PFSK-1 (cell line): ENCODE measurements at regions not wholly inside any gene's neighbourhood (a gene's known extent, or its start where the extent isn't known, plus 50 kb on each side); places are given as distances from the start of the nearest gene placed in this dataset.

Experiments used
- FOXP2 ChIP-seq: optimal IDR thresholded peaks from 2 replicates; pipeline ENCODE3; 2011; ENCODE audit warnings: borderline replicate concordance, control low read depth, inconsistent platforms; ENCODE audit not compliant: insufficient read depth; ENCODE audit errors: extremely low read length, extremely low read depth
- POLR2AphosphoS5 ChIP-seq: IDR thresholded peaks from 2 replicates; pipeline ENCODE4 v1.6.1; 2012; ENCODE audit warnings: low read depth, mild to moderate bottlenecking, control low read depth, low read length, moderate library complexity
- REST ChIP-seq, 2 experiments: IDR thresholded peaks; 2 replicates each; pipeline versions ENCODE4 v1.6.1 to v1.8.0; 2011 to 2012; ENCODE audit warnings: low read depth in 2 of 2, low read length in 2 of 2, control low read depth in 1 of 2, inconsistent platforms in 1 of 2, mild to moderate bottlenecking in 1 of 2, moderate library complexity in 1 of 2; ENCODE audit not compliant: insufficient read depth in 1 of 2
- SIN3A ChIP-seq: IDR thresholded peaks from 2 replicates; pipeline ENCODE4 v1.6.1; 2012; ENCODE audit warnings: mild to moderate bottlenecking, low read length, moderate library complexity, borderline replicate concordance; ENCODE audit not compliant: insufficient read depth
- TAF1 ChIP-seq: IDR thresholded peaks from 2 replicates; pipeline ENCODE4 v1.6.1; 2012; ENCODE audit warnings: low read length, control low read depth, borderline replicate concordance; ENCODE audit not compliant: insufficient read depth

GRCh38 chr11:29389793-29390192, 627.0 kb downstream of the KCNA4 start:
- TF ChIP-seq FOXP2 (no peak), POLR2AphosphoS5 (no peak), SIN3A (no peak), REST (IDR thresholded peaks at IDR 0.05; ENCODE audit: insufficient read depth in 1 of 2, low read depth in 2 of 2, low read length in 2 of 2) (no peak), TAF1 (no peak)

- no peak for TF ChIP-seq FOXP2
- TF ChIP-seq REST (IDR thresholded peaks at IDR 0.05; ENCODE audit: insufficient read depth in 1 of 2, low read depth in 2 of 2, low read length in 2 of 2), result no peak
- TF ChIP-seq POLR2AphosphoS5, result no peak
- no peak for TF ChIP-seq TAF1
- no peak for TF ChIP-seq SIN3A
Measured at GRCh38 chr11:29373725-29374124, 643.1 kb downstream of the KCNA4 start.

- no peak for TF ChIP-seq FOXP2
- no peak for TF ChIP-seq POLR2AphosphoS5
- TF ChIP-seq TAF1, result no peak
- TF ChIP-seq REST (IDR thresholded peaks at IDR 0.05; ENCODE audit: insufficient read depth in 1 of 2, low read depth in 2 of 2, low read length in 2 of 2), result no peak
- TF ChIP-seq SIN3A, result no peak
Measured at GRCh38 chr11:29368126-29368525, 648.7 kb downstream of the KCNA4 start.

GRCh38 chr11:29364006-29364405, 652.8 kb downstream of the KCNA4 start:
- no peak for TF ChIP-seq FOXP2
- TF ChIP-seq POLR2AphosphoS5, result no peak
- no peak for TF ChIP-seq REST (IDR thresholded peaks at IDR 0.05; ENCODE audit: insufficient read depth in 1 of 2, low read depth in 2 of 2, low read length in 2 of 2)
- no peak for TF ChIP-seq SIN3A
- TF ChIP-seq TAF1, result no peak

- no peak for TF ChIP-seq SIN3A
- TF ChIP-seq POLR2AphosphoS5, result no peak
- no peak for TF ChIP-seq TAF1
- TF ChIP-seq FOXP2, result no peak
- no peak for TF ChIP-seq REST (IDR thresholded peaks at IDR 0.05; ENCODE audit: insufficient read depth in 1 of 2, low read depth in 2 of 2, low read length in 2 of 2)
Measured at GRCh38 chr11:29361369-29361768, 655.5 kb downstream of the KCNA4 start.
